PC-3 (cell line): ENCODE measurements at regions not wholly inside any gene's neighbourhood (a gene's known extent, or its start where the extent isn't known, plus 50 kb on each side); places are given as distances from the start of the nearest gene placed in this dataset.

Source experiments
- ATAC-seq: fragments of 200-7000 bp; cut with Tn5 transposase; 2 replicates; pipeline ENCODE4 v1.9.1; 2020; ENCODE audit warnings: mild to moderate bottlenecking, moderate library complexity
- BruUV-seq: library from RNA; stranded (reverse); fragments of 400-500 nt; replicated peaks from 2 replicates; lab custom pipeline; 2021; lab: Mats Ljungman, UMichigan
- CTCF ChIA-PET: fragments of 300-600 bp; sonication (Branson Sonifier 250); formaldehyde crosslinking; loops from one replicate; lab custom pipeline; 2022; ENCODE audit warnings: antibody characterized with exemption; lab: Charles Lee
- POLR2A ChIA-PET: fragments of 300-600 bp; sonication (Branson Sonifier 250); formaldehyde crosslinking; loops from one replicate; lab custom pipeline; 2022; ENCODE audit warnings: antibody characterized with exemption; ENCODE audit not compliant: unreplicated experiment; lab: Charles Lee
- DNase-seq: peaks from one replicate; pipeline ENCODE4 v3.0.0-alpha.2; 2015
- H2AFZ ChIP-seq: fragments of 300-600 bp; sonication (generic); 2 replicates; pipeline ENCODE4 v1.6.0; 2016; ENCODE audit warnings: antibody characterized with exemption, low read length
- H3F3A ChIP-seq: fragments of 300-600 bp; sonication (generic); one replicate; pipeline ENCODE4 v1.6.0; 2017; ENCODE audit warnings: antibody characterized with exemption, low read length, control low read depth, mild to moderate bottlenecking; ENCODE audit not compliant: unreplicated experiment
- H3K27ac ChIP-seq: fragments of 300-600 bp; sonication (generic); 2 replicates; pipeline ENCODE4 v1.5.1; 2016; ENCODE audit warnings: mild to moderate bottlenecking, low read length
- H3K27me3 ChIP-seq: fragments of 300-600 bp; sonication (generic); 2 replicates; pipeline ENCODE4 v1.6.1; 2016; ENCODE audit warnings: low read length, mixed read lengths
- H3K36me3 ChIP-seq: fragments of 300-600 bp; sonication (generic); 2 replicates; pipeline ENCODE4 v1.6.1; 2016; ENCODE audit warnings: low read depth, mixed run types, low read length, mixed read lengths
- H3K4me1 ChIP-seq: fragments of 300-600 bp; sonication (generic); 2 replicates; pipeline ENCODE4 v1.5.1; 2016; ENCODE audit warnings: low read length; ENCODE audit not compliant: insufficient read depth
- H3K4me2 ChIP-seq: fragments of 300-600 bp; sonication (generic); 2 replicates; pipeline ENCODE4 v1.6.0; 2016; ENCODE audit warnings: low read length
- H3K4me3 ChIP-seq: fragments of 300-600 bp; sonication (generic); 2 replicates; pipeline ENCODE4 v1.5.1; 2016; ENCODE audit warnings: mild to moderate bottlenecking, low read length, mixed read lengths
- H3K79me2 ChIP-seq: fragments of 300-600 bp; sonication (generic); 2 replicates; pipeline ENCODE4 v1.6.1; 2017; ENCODE audit warnings: low read length, mixed read lengths
- H3K9ac ChIP-seq: fragments of 300-600 bp; sonication (generic); 2 replicates; pipeline ENCODE4 v1.6.0; 2016; ENCODE audit warnings: mild to moderate bottlenecking, low read length
- H3K9me2 ChIP-seq: fragments of 300-600 bp; sonication (generic); replicated peaks from 2 replicates; pipeline ENCODE4 v1.6.1; 2016; ENCODE audit warnings: mixed run types, low read length, mixed read lengths
- H3K9me3 ChIP-seq: fragments of 300-600 bp; sonication (generic); 2 replicates; pipeline ENCODE4 v1.6.1; 2016; ENCODE audit warnings: low read length, mixed read lengths
- H4K20me1 ChIP-seq: fragments of 300-600 bp; sonication (generic); 2 replicates; pipeline ENCODE4 v1.6.1; 2016; ENCODE audit warnings: low read length, mixed read lengths
- CTCF ChIP-seq: fragments of 300-600 bp; sonication (generic); conservative IDR thresholded peaks from 2 replicates; pipeline ENCODE4 v1.5.1; 2017; ENCODE audit warnings: antibody characterized with exemption, low read depth, mild to moderate bottlenecking, low read length
- EZH2 ChIP-seq: fragments of 300-600 bp; sonication (generic); IDR thresholded peaks from one replicate; pipeline ENCODE4 v1.6.1; 2017; ENCODE audit warnings: antibody characterized with exemption, mild to moderate bottlenecking, low read length; ENCODE audit not compliant: unreplicated experiment
- EZH2phosphoT487 ChIP-seq: fragments of 300-600 bp; sonication (generic); IDR thresholded peaks from 2 replicates; pipeline ENCODE4 v1.6.1; 2018; ENCODE audit warnings: mild to moderate bottlenecking, antibody characterized with exemption, low read length, borderline replicate concordance
- intact Hi-C: fragments of 100-400 bp; cut with micrococcal nuclease; formaldehyde crosslinking; loops from 2 replicates; pipeline ENCODE4 v1.9.0; 2023

DNA sequence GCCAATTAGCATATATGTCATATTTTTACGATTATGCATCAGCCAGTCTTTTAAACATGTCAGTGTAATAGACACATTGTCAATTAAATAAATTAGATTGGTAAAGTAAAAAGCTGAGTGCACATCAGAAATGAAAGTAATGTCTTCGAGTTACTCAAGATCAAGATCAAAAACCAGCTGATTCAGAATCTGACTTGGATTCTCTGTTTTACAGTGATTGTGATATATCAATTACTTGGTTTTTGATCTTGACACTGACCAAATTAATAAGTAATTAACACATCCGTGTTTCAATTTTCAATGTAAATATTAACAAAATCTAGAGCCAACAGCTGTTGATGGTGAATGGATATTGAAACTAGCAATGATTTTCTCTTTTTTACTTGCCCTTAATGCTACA lies 311.6 kb downstream of the PDGFC start:
- Histone ChIP-seq H2AFZ (no peak overlapping the region), H3K9me2 (no peaks in the 10 kb centered on the region), H3K4me1 (peaks cover under 1% of the 10 kb centered on the region), H3K9me3 (no peaks in the 10 kb centered on the region), H3K27me3 (no peaks in the 10 kb centered on the region), H3K9ac (no peak overlapping the region), H3F3A (no peaks in the 10 kb centered on the region), H3K79me2 (no peaks in the 10 kb centered on the region), H3K4me2 (no peak overlapping the region), H3K27ac (no peak overlapping the region), H3K4me3 (no peak overlapping the region), H4K20me1 (no peaks in the 10 kb centered on the region), H3K36me3 (no peaks in the 10 kb centered on the region)
- TF ChIP-seq EZH2phosphoT487 = no peak
- DNase-seq (no peak), ATAC-seq (no peak)
- POLR2A ChIA-PET = no interaction called here
- no TSS peak for BruUV-seq
- intact Hi-C loops = no loop called here
- CTCF ChIA-PET = no interaction called here

- no peaks in the 10 kb centered on the region for H3K9me2 ChIP-seq
- CTCF ChIA-PET = no interaction called here
- H3K27ac ChIP-seq = no peak overlapping the region
- no peak for ATAC-seq
- no peaks in the 10 kb centered on the region for H3K79me2 ChIP-seq
- H3K9ac ChIP-seq = no peak overlapping the region
- H4K20me1 ChIP-seq = no peaks in the 10 kb centered on the region
- H3K9me3 ChIP-seq = no peaks in the 10 kb centered on the region
- H3K4me1 ChIP-seq = peaks cover 5% of the 10 kb centered on the region
- intact Hi-C loops = no loop called here
- H3K4me3 ChIP-seq = no peak overlapping the region
- no peak for DNase-seq
- no peaks in the 10 kb centered on the region for H3F3A ChIP-seq
- H2AFZ ChIP-seq = no peak overlapping the region
- POLR2A ChIA-PET = no interaction called here
- TF ChIP-seq EZH2 = no peak
- TF ChIP-seq EZH2phosphoT487 = no peak
- H3K36me3 ChIP-seq = no peaks in the 10 kb centered on the region
- H3K4me2 ChIP-seq = no peak overlapping the region
- no peaks in the 10 kb centered on the region for H3K27me3 ChIP-seq
- BruUV-seq = no TSS peak
Measured at GRCh38 chr4:156659570-156659969, 312.0 kb downstream of the PDGFC start.

DNA sequence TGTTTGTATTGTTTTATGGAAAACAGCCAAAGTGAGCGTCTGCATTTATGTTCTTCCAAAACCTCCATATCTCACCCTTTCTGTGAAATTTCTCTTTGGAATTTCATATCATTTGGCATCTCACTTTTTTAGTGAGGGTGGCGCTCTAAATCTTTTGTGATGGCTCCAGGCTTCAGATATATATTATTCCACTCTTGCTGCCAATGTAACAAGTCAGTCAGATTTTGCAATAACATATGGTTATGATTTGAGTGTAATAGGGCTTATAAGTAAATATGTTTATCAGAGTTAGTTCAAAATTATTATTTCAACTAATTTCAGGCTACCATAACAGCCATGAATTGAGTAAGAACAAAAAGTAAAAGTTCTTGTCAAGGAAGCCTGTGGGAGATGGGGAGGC lies 314.7 kb downstream of the PDGFC start:
- Histone ChIP-seq H3K9me2 (no peaks in the 10 kb centered on the region), H4K20me1 (no peaks in the 10 kb centered on the region), H3K27ac (no peak overlapping the region), H3K4me3 (no peak overlapping the region), H3K27me3 (no peaks in the 10 kb centered on the region), H3K4me1 (peaks cover 6% of the 10 kb centered on the region), H3K79me2 (no peaks in the 10 kb centered on the region), H3F3A (no peaks in the 10 kb centered on the region), H2AFZ (no peak overlapping the region), H3K9me3 (no peaks in the 10 kb centered on the region), H3K36me3 (no peaks in the 10 kb centered on the region), H3K4me2 (no peak overlapping the region), H3K9ac (no peak overlapping the region)
- no peak for TF ChIP-seq EZH2phosphoT487
- TF ChIP-seq CTCF = no peak
- TF ChIP-seq EZH2 = no peak
- ATAC-seq (no peak), DNase-seq (no peak)
- POLR2A ChIA-PET = no interaction called here
- intact Hi-C loops = no loop called here
- BruUV-seq = no TSS peak
- CTCF ChIA-PET = no interaction called here

DNA sequence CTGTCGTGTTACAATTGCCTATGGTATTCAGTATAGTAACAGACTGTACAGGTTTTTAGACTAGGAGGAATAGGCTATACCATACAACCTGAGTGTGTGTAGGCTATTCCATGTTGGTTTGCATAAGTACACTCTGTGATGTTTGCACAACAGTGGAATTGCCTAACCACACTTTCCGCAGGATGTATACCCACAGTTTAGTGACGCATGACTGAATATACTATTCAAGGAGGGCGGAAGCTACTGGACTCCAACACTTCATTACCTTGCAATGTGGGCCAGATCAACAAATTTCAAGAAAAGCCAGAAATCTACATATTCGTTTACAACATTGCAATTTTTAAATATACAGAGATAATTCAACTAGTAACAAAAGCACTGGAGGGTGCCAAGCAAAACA lies 317.2 kb downstream of the PDGFC start:
- DNase-seq = peak; percentile 92
- no peaks in the 10 kb centered on the region for H3K9me2 ChIP-seq
- CTCF ChIA-PET = no interaction called here
- TF ChIP-seq EZH2phosphoT487 = no peak
- TF ChIP-seq CTCF = no peak
- no peak for TF ChIP-seq EZH2
- H3K27me3 ChIP-seq = no peaks in the 10 kb centered on the region
- H3K27ac ChIP-seq = peak overlapping the region; percentile 36
- no peak overlapping the region for H3K4me2 ChIP-seq
- no peaks in the 10 kb centered on the region for H3K79me2 ChIP-seq
- no peaks in the 10 kb centered on the region for H3F3A ChIP-seq
- H2AFZ ChIP-seq = no peak overlapping the region
- H3K36me3 ChIP-seq = no peaks in the 10 kb centered on the region
- H3K4me3 ChIP-seq = no peak overlapping the region
- no peaks in the 10 kb centered on the region for H4K20me1 ChIP-seq
- H3K4me1 ChIP-seq = peaks cover 6% of the 10 kb centered on the region
- H3K9me3 ChIP-seq = no peaks in the 10 kb centered on the region
- no peak overlapping the region for H3K9ac ChIP-seq
- peak; percentile 100 for ATAC-seq
- POLR2A ChIA-PET = no interaction called here
- intact Hi-C loops = no loop called here
- BruUV-seq = no TSS peak
